Activated CD4-positive, alpha-beta T cell treated with anti-CD3 and anti-CD28 coated beads, Interleukin-2, amount 50 U/mL, for 24 hours (primary cell): ENCODE measurements at regions not wholly inside any gene's neighbourhood (a gene's known extent, or its start where the extent isn't known, plus 50 kb on each side); places are given as distances from the start of the nearest gene placed in this dataset.

Source experiments
- DNase-seq, 2 donors: peaks; one replicate each; pipeline ENCODE4 v3.0.0-alpha.2; 2020; ENCODE audit warnings: low read depth in 1 of 2, low spot score in 1 of 2

- DNase-seq: no peak
Observed at GRCh38 chr1:37128091-37128490, 93.8 kb upstream of the GRIK3 start.

- no peak for DNase-seq
Observed at GRCh38 chr1:37130221-37130948, 96.1 kb upstream of the GRIK3 start.

DNA sequence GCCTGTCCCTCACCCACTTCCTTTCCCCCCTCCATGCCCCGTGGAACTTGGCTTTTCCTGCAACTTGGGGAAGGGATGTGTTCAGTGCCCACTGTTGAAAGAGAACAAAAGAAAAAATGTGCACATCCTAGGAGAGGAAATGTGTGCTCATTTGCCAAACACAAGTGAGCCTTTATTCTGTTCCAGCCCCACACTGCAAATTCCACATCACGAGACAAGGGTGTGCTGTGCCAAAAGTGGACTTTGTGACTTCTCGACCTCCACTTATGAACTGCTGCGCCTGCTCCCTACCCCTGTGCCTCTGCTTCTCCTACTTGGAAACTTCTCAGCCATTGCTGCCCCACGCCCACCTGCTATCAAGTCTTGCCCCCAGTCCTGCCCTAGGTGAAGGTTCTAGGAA is 97.0 kb upstream of the GRIK3 start:
- no peak for DNase-seq

DNA sequence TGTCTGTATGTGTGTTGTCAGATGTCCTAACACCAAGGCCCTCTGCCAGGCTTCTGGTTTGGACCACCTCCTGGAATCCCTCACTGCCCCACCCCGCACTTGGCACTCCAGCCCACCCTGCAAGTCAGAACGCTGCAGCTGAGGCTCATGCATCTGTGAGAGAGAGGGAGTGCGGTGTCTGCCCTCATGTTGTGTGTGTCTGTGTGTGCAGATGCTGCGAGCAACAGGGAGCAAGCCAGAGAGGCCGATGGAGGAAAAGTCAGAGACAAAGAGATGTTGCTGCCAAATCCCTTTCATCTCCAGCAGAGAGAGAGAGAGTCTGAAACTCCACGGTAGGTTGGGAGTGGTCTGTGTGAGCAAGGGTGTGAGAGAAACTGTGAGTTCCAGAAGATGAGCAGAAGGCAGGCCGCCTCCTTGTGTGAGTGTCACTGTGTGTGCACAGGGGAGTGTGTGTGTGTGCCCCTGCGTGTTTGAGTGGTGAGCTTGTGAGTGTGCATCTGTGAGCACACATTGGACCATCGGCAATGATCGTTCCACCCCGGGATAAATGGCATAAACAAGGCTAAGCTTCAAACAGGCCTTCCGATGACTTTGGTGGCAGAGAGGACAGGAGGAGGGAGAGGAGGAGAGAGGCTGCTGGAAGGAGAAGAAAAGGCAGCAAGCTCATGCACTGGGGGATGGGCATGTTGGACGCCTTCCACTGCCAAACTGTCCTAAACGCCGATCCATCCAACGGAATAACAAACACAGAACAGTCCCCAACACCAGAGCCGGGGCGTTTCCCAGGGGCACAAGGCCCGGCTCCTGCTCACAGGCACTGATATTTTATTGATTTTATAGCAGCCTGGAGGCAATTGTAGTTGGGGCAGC is 99.2 kb upstream of the GRIK3 start:
- no peak for DNase-seq

DNA sequence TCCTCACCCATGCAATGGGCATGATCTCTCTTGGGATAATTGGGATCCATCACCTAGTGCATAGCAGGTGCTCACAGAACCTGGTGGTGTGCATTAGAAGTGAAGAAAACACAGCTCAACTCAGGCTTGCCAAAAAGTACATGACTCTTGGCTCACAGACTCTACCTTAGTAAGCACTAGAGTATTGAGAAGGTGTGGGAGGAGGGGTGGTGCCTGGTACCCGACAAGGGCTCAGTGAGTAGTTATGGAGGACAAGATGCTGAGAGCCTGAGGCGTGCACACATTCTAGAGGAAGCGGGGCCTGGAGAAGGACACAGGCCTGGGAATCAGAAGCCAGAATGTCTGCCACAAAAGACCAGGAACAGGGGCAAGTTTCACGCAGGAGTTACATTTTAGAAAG is 100.3 kb upstream of the GRIK3 start:
- no peak for DNase-seq

DNA sequence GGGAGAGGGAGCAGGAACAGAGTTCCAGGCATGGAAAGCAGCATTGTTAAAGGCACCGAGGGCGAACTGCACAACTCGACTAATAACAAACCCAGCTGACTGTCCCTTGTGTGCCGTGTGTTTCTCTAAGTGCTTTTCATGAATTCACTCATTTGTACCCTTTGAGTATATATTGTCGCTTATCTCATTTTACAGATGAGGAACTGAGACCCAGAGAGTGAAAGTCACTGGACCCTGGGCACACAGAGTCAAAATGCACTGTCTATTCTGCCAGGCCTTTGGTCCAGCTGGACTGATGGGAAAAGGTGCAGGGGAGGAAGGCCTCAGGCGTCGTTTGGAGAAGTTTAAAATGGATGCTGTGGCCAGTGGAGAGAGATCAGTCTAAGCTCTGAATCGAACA is 100.7 kb upstream of the GRIK3 start:
- DNase-seq: no peak

GRCh38 chr1:37137014-37137413 is 102.7 kb upstream of the GRIK3 start:
- no peak for DNase-seq

GRCh38 chr1:37137601-37138000 is 103.3 kb upstream of the GRIK3 start:
- DNase-seq: no peak

- no peak for DNase-seq
Observed at GRCh38 chr1:37143800-37144199, 109.5 kb upstream of the GRIK3 start.

GRCh38 chr1:37146071-37146470 is 111.8 kb upstream of the GRIK3 start:
- no peak for DNase-seq

DNA sequence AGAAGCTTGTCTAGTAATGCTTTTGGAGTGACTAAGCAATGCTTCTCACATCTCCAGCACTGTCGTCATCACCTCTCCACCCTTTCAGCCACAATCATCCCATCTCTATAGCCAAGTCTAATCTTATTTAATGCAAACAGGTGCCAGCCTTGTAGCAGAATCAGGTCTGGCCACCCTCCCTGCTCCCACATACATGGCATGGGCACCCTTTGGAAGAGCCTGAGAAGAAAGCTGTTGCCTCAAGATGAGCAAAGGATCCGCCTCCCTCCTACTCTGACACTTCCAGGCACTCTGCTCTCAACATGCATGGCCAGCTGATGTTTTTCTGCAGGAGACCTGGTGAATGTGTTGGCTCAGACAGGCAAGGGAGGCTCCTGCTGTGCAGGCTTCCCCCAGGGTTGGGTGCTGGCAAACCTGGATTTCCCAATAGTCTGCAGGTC is 113.1 kb upstream of the GRIK3 start:
- DNase-seq: no peak

GRCh38 chr1:37147906-37148305 is 113.6 kb upstream of the GRIK3 start:
- DNase-seq: no peak

DNA sequence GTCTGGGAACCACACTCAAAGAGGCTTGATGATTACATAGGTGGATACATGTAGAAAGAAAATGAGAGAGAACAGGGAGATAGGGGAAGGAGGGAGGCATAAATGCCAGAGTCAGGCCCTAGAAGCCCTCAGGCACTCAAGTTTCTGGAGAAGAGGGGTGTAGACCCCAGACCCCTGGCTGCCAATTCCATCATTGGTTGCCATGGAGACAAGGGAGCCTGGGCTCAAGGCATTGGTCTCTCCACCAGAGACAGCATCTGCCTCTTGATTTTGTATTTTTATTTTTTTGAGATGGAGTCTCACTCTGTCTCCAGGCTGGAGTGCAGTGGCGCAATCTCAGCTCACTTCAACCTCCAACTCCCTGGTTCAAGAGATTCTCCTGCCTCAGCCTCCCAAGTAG is 114.3 kb upstream of the GRIK3 start:
- no peak for DNase-seq

GRCh38 chr1:37149296-37149695 is 115.0 kb upstream of the GRIK3 start:
- DNase-seq: no peak

DNA sequence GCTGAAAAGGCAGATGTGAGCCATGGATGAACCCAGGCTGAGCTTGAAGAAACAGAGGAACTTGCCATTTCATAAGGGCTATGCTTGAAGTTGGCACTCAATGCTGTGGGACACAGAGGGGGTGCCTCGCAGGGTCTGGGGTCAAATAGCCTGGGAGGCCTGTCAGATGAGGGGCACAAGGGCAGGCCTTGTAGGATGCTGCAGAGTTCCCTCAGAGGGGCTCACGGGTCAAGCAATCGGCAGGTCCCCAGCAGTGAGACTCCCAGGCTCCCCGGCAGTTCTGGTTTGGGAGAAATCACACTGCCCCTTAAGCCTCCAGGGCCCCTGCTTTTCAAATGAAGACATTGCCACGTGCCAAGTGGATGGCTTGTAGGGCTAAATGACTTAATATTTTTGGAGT is 116.7 kb upstream of the GRIK3 start:
- no peak for DNase-seq

DNA sequence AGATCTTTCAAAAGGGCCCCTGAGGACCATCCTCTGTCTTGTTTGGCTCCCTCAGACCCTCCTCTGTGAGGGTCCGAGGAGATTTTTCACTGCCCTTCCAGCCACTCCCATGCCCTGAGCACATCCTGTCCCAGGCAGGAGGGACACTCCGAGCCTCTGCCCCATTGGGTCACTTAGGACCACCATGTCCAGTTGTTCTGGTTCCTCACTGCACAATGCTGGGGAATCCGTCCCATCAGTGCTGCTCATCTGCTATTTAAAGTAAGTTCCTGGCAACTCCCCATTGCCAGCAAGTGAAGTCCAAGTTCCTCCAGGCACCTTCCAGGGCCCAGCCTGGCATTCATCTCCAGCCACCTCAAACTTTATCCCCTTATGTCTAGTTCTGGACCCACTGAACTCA is 117.5 kb upstream of the GRIK3 start:
- no peak for DNase-seq

DNA sequence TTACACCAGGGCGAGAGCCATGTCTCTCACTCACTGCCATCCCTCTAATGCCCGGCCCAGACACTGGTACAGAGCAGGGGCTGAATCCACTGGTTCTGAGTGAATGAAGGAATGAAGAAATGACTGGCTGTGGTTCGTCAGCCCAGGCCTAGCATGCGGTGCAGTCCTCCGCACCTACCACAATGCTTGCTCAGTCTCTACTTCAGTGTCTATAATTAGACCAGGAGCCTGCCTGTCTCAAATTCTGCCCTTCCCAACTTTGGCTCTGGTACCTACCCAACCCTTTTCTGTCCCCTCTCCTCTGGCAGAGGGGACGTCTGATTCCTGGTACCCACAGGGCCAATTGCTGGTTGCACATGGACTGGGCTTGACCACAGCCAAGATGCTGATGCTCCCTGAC is 118.2 kb upstream of the GRIK3 start:
- no peak for DNase-seq

DNA sequence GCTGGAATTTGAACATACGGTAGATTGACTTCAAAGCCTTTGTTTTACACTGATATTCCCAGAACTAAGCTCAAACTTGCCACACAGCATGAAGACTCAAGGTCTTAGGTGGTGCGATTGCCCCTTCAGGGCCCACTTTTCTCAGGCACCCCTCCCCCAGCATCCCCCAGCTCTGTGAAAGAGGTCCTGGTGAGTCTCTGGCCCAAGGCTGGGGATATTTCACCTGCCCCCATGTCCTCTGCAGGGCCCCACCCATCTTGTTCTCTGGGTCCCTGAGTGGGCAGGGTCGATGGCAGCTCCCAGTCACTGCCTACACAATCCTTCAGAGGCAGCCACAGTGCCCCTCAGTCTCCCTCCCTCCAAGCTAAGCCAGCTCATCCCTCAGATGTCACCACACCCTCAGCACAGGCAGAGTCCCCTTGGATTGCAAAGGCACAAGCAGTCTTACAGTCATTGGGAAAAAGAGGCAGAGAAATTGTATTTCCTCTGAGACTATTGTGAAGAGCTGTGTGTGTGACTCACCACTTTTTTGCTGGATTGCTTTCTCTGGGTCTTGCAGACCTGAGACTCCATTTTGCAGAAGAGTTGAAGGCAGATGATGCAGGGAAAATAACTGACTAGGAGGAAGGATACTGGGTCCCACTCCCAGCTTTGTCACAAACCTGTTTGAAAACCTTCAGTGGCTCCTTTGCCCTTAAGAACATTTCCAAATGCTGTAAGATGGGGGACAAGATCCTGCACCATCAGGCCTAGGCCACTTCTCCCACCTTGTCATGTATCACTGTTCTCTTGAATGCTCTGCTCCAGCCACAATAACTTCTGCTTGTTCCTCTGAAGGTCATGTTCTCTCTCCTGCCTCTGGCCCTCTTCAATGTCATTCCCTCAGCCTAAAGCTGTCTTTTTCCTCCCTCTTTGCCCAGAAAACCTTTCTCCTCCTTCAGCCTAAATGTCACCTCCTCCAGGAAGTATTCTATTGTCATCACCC is 119.1 kb upstream of the GRIK3 start:
- DNase-seq: no peak

DNA sequence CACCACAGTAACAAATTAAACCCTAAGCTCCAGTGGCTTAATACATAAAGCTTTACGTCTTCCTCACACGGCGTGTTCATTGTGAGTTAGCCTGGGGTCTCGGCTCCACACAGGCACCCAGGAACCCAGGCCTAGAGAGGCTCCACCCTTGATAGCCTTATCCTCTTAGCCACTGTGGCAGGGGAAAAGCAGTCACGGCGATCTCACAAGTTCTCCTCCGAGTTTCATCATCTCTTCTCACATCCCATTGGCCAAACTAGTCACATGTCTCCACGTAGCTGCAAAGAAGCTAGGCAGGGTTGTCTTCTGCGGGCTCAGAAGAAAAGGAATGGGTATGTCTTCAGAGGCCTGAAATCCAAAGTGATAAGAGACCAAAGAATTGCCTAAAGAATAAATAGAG is 122.3 kb upstream of the GRIK3 start:
- no peak for DNase-seq

GRCh38 chr1:37157634-37158033 is 123.3 kb upstream of the GRIK3 start:
- DNase-seq: no peak

GRCh38 chr1:37158113-37158749 is 123.9 kb upstream of the GRIK3 start:
- DNase-seq: no peak
